ENCODE measurements at regions not wholly inside any gene's neighbourhood (a gene's known extent, or its start where the extent isn't known, plus 50 kb on each side); places are given as distances from the start of the nearest gene placed in this dataset.

DNA sequence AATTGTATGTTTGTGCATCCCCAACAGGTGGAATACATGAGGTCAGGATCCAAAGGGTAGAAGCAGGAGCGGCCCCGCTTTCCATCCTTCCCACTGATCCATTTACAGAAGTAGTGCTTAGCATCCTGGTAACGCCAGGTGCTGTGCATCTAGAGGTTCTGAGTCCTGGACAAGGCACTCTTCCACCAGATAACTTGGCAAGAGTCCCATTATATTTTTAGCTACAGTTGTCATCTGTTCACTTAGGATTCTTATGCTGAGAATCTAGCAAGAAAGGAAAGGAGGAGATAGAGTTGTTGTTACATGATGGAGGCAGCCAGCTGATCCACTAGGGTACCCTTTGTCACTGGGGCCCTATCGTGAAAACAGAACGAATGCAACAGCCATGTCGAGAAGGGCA lies 389.5 kb upstream of the ZNF507 start:
- TF ChIP-seq, protein P1, sequence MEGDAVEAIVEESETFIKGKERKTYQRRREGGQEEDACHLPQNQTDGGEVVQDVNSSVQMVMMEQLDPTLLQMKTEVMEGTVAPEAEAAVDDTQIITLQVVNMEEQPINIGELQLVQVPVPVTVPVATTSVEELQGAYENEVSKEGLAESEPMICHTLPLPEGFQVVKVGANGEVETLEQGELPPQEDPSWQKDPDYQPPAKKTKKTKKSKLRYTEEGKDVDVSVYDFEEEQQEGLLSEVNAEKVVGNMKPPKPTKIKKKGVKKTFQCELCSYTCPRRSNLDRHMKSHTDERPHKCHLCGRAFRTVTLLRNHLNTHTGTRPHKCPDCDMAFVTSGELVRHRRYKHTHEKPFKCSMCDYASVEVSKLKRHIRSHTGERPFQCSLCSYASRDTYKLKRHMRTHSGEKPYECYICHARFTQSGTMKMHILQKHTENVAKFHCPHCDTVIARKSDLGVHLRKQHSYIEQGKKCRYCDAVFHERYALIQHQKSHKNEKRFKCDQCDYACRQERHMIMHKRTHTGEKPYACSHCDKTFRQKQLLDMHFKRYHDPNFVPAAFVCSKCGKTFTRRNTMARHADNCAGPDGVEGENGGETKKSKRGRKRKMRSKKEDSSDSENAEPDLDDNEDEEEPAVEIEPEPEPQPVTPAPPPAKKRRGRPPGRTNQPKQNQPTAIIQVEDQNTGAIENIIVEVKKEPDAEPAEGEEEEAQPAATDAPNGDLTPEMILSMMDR (IDR thresholded peaks at IDR 0.05; ENCODE audit: control extremely low read depth in 1 of 3, insufficient read depth in 1 of 3, low read depth in 1 of 3, low read length in 3 of 3) = no peak
- TF ChIP-seq KDM1A (IDR thresholded peaks at IDR 0.05; ENCODE audit: borderline replicate concordance, low read length) (no peak), ATF3 (IDR thresholded peaks at IDR 0.05; ENCODE audit: insufficient read depth, low read depth, low read length) (no peak), RBBP5 (IDR thresholded peaks at IDR 0.05; ENCODE audit: borderline replicate concordance, low read depth, low read length) (no peak), BRCA1 (IDR thresholded peaks at IDR 0.05; ENCODE audit: low read depth, low read length) (no peak), CEBPB (IDR thresholded peaks at IDR 0.05; ENCODE audit: low read depth, low read length) (no peak), EP300 (IDR thresholded peaks at IDR 0.05; ENCODE audit: borderline replicate concordance in 1 of 2, low read depth in 2 of 2, low read length in 2 of 2) (no peak), EZH2 (IDR thresholded peaks at IDR 0.05; ENCODE audit: low read depth, low read length, severe bottlenecking) (no peak), TCF12 (IDR thresholded peaks at IDR 0.05; ENCODE audit: low read depth, low read length) (no peak), NRF1 (IDR thresholded peaks at IDR 0.05; ENCODE audit: low read depth, low read length) (no peak), MAFK (IDR thresholded peaks at IDR 0.05; ENCODE audit: low read depth, low read length) (no peak), SP2 (IDR thresholded peaks at IDR 0.05; ENCODE audit: low read length) (no peak), JUN (IDR thresholded peaks at IDR 0.05; ENCODE audit: low read depth, low read length) (no peak)
- TF ChIP-seq, protein P2, sequence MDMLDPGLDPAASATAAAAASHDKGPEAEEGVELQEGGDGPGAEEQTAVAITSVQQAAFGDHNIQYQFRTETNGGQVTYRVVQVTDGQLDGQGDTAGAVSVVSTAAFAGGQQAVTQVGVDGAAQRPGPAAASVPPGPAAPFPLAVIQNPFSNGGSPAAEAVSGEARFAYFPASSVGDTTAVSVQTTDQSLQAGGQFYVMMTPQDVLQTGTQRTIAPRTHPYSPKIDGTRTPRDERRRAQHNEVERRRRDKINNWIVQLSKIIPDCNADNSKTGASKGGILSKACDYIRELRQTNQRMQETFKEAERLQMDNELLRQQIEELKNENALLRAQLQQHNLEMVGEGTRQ (IDR thresholded peaks at IDR 0.05; ENCODE audit: low read length) = no peak
